HepG2 (cell line): ENCODE measurements at regions not wholly inside any gene's neighbourhood (a gene's known extent, or its start where the extent isn't known, plus 50 kb on each side); places are given as distances from the start of the nearest gene placed in this dataset.

ENCODE experiments used
- ATAC-seq: fragments of 200-7000 bp; cut with Tn5 transposase; 3 replicates; pipeline ENCODE4 v1.9.1; 2020; ENCODE audit warnings: mild to moderate bottlenecking, moderate library complexity
- BruUV-seq: library from RNA; stranded (reverse); fragments of 400-500 nt; replicated peaks from 2 replicates; lab custom pipeline; 2021; lab: Mats Ljungman, UMichigan
- CTCF ChIA-PET: fragments of 300-600 bp; formaldehyde crosslinking; extraction: SDS; loops from one replicate; lab custom pipeline; 2021; ENCODE audit warnings: low total read pairs, inconsistent platforms, low intra/inter-chr PET ratio; lab: Yijun Ruan, JAX
- POLR2A ChIA-PET: fragments of 350-600 bp; sonication (Branson Sonifier 250); formaldehyde crosslinking; loops from one replicate; lab custom pipeline; 2020; ENCODE audit warnings: antibody characterized with exemption, inconsistent platforms; lab: Yijun Ruan, JAX
- DNase-seq: peaks from one replicate; pipeline ENCODE4 v3.0.0-alpha.2; 2015; ENCODE audit warnings: low spot score
- FAIRE-seq: peaks from 3 replicates; lab custom pipeline; 2011; peaks lifted over from hg19 to GRCh38; lab: Jason Lieb, UNC
- H2AFZ ChIP-seq: one replicate; pipeline ENCODE4 v1.6.1; 2011; ENCODE audit warnings: low read length, inconsistent platforms
- H3K27ac ChIP-seq: fragments of 300-600 bp; 3 replicates; pipeline ENCODE4 v1.8.0; 2011; ENCODE audit warnings: mixed run types, mild to moderate bottlenecking, mixed read lengths, low read length, inconsistent platforms; ENCODE audit not compliant: insufficient read depth; ENCODE audit errors: extremely low read length
- H3K27me3 ChIP-seq, 2 experiments: fragments of 200-600 bp in 1 of 2; 2 replicates in 1 of 2; 3 replicates in 1 of 2; pipeline versions ENCODE4 v1.6.0 to v1.8.0; 2011; ENCODE audit warnings: low read length in 2 of 2, mild to moderate bottlenecking in 2 of 2, moderate library complexity in 2 of 2, inconsistent platforms in 1 of 2; ENCODE audit not compliant: insufficient read depth in 2 of 2, control insufficient read depth in 1 of 2
- H3K36me3 ChIP-seq, 2 experiments: fragments of 200-600 bp in 1 of 2; replicated peaks in 1 of 2; 2 replicates in 1 of 2; 3 replicates in 1 of 2; pipeline versions ENCODE4 v1.5.1 to v1.8.0; 2011; ENCODE audit warnings: low read length in 2 of 2, inconsistent platforms in 1 of 2; ENCODE audit not compliant: insufficient read depth in 2 of 2, control insufficient read depth in 1 of 2
- H3K4me1 ChIP-seq: 2 replicates; pipeline ENCODE4 v1.5.1; 2012; ENCODE audit warnings: low read length, inconsistent platforms; ENCODE audit not compliant: insufficient read depth
- H3K4me2 ChIP-seq: 2 replicates; pipeline ENCODE4 v1.6.0; 2011; ENCODE audit warnings: low read depth, low read length, inconsistent platforms
- H3K4me3 ChIP-seq, 3 experiments: fragments of 200-600 bp in 1 of 3; sonication (generic), shearing (Covaris generic) in 1 of 3; replicated peaks in 1 of 3; 2 replicates each; pipeline ENCODE4 v1.5.1; 2011 to 2016; ENCODE audit warnings: low read length in 3 of 3, inconsistent platforms in 2 of 3, low read depth in 2 of 3, mild to moderate bottlenecking in 2 of 3, control low read depth in 1 of 3, mixed read lengths in 1 of 3; ENCODE audit not compliant: insufficient read depth in 1 of 3
- H3K79me2 ChIP-seq: one replicate; pipeline ENCODE4 v1.6.1; 2011; ENCODE audit warnings: low read length, inconsistent platforms; ENCODE audit not compliant: insufficient read depth
- H3K9ac ChIP-seq: 2 replicates; pipeline ENCODE4 v1.6.0; 2011; ENCODE audit warnings: mild to moderate bottlenecking, low read depth, low read length, inconsistent platforms; ENCODE audit not compliant: insufficient read depth
- H3K9me3 ChIP-seq: 2 replicates; pipeline ENCODE4 v1.5.1; 2012; ENCODE audit warnings: mild to moderate bottlenecking, low read length
- H4K20me1 ChIP-seq: 2 replicates; pipeline ENCODE4 v1.6.0; 2011; ENCODE audit warnings: inconsistent platforms, mild to moderate bottlenecking, low read length, moderate library complexity; ENCODE audit not compliant: insufficient read depth
- EED ChIP-seq: sonication (generic); formaldehyde crosslinking; IDR thresholded peaks from 2 replicates; pipeline ENCODE4 v1.5.0; 2020; ENCODE audit warnings: mild to moderate bottlenecking, missing genetic modification reagents
- MATR3 ChIP-seq: sonication (generic); formaldehyde crosslinking; IDR thresholded peaks from 2 replicates; pipeline ENCODE4 v1.4.0; 2020; ENCODE audit warnings: missing genetic modification reagents
- TARDBP ChIP-seq: sonication (generic); formaldehyde crosslinking; IDR thresholded peaks from 2 replicates; pipeline ENCODE4 v1.8.0; 2022; ENCODE audit warnings: mild to moderate bottlenecking, missing genetic modification reagents
- ZBTB3 ChIP-seq: sonication (generic); formaldehyde crosslinking; IDR thresholded peaks from 2 replicates; pipeline ENCODE4 v1.4.0; 2020; ENCODE audit warnings: low read depth, mild to moderate bottlenecking, moderate library complexity, missing genetic modification reagents, borderline replicate concordance
- ZC3H4 ChIP-seq: sonication (generic); formaldehyde crosslinking; IDR thresholded peaks from 2 replicates; pipeline ENCODE4 v1.4.0; 2020; ENCODE audit warnings: missing genetic modification reagents, borderline replicate concordance
- ZNF136 ChIP-seq: sonication (generic); formaldehyde crosslinking; IDR thresholded peaks from 2 replicates; pipeline ENCODE4 v1.8.1; 2022; ENCODE audit warnings: low read depth, mild to moderate bottlenecking, moderate library complexity, missing genetic modification reagents
- WGBS: methylation state at CpG from one replicate; pipeline ENCODE4 v1.1.6; 2017; ENCODE audit warnings: low lambda C conversion rate; 5-methylcytosine and 5-hydroxymethylcytosine counted together
- in situ Hi-C: cut with HindIII; loops from 2 replicates; pipeline ENCODE4 v1.10.0; 2017; ENCODE audit warnings: low pct_unique_long_range_greater_than_20kb; ENCODE audit not compliant: extremely low pct_ligation_motif_present
- intact Hi-C: fragments of 100-400 bp; cut with micrococcal nuclease; formaldehyde crosslinking; loops from one replicate; pipeline ENCODE4 v1.10.0; 2022; ENCODE audit not compliant: unreplicated experiment
- TF ChIP-seq, protein P1 (sequence below): sonication (generic); formaldehyde crosslinking; IDR thresholded peaks from 2 replicates; pipeline ENCODE4 v1.5.0; 2020; ENCODE audit warnings: mild to moderate bottlenecking, missing genetic modification reagents
- TF ChIP-seq, protein P2 (sequence below): sonication (generic); formaldehyde crosslinking; IDR thresholded peaks from 2 replicates; pipeline ENCODE4 v1.5.0; 2020; ENCODE audit warnings: missing genetic modification reagents
- TF ChIP-seq, protein P3 (sequence below): sonication (generic); formaldehyde crosslinking; IDR thresholded peaks from 2 replicates; pipeline ENCODE4 v1.9.0; 2021; ENCODE audit warnings: missing genetic modification reagents, mild to moderate bottlenecking, borderline replicate concordance

DNA sequence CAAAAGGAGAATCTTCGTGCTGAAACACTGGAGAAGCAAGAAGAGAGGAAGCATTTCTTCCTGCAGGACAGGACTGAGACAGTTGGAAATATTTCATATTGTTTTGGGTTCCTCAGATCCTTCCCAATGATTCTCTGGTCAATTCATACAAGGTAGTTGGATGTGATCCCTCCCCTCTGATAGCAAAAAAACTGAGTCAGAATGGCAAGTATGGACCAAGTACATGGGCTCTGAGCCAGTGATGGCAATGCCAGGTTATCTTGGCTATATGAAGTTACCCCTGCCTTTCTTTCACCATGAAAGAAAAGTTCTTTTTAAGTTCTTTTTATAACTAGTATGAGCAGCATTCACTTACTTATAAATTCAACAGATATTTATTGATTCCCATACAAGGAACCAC lies 124.4 kb upstream of the PTPRZ1 start:
- Histone ChIP-seq H3K36me3 (no peaks in the 10 kb centered on the region), H4K20me1 (no peaks in the 10 kb centered on the region), H3K9me3 (no peaks in the 10 kb centered on the region), H2AFZ (no peak overlapping the region), H3K4me3 (no peak overlapping the region), H3K27ac (no peak overlapping the region), H3K4me1 (peaks cover 9% of the 10 kb centered on the region; the same call in 1 of the 2 replicates), H3K9ac (no peak overlapping the region), H3K79me2 (no peaks in the 10 kb centered on the region), H3K4me2 (no peak overlapping the region), H3K27me3 (no peaks in the 10 kb centered on the region; a peak in 1 of 5 replicates)
- TF ChIP-seq ZC3H4 (no peak), ZBTB3 (CRISPR knock-in tag) (no peak), ZNF136 (no peak), MATR3 (CRISPR knock-in tag) (no peak), TARDBP (no peak), EED (CRISPR knock-in tag) (no peak)
- TF ChIP-seq, protein P1, sequence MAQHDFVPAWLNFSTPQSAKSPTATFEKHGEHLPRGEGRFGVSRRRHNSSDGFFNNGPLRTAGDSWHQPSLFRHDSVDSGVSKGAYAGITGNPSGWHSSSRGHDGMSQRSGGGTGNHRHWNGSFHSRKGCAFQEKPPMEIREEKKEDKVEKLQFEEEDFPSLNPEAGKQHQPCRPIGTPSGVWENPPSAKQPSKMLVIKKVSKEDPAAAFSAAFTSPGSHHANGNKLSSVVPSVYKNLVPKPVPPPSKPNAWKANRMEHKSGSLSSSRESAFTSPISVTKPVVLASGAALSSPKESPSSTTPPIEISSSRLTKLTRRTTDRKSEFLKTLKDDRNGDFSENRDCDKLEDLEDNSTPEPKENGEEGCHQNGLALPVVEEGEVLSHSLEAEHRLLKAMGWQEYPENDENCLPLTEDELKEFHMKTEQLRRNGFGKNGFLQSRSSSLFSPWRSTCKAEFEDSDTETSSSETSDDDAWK: no peak
- TF ChIP-seq, protein P2, sequence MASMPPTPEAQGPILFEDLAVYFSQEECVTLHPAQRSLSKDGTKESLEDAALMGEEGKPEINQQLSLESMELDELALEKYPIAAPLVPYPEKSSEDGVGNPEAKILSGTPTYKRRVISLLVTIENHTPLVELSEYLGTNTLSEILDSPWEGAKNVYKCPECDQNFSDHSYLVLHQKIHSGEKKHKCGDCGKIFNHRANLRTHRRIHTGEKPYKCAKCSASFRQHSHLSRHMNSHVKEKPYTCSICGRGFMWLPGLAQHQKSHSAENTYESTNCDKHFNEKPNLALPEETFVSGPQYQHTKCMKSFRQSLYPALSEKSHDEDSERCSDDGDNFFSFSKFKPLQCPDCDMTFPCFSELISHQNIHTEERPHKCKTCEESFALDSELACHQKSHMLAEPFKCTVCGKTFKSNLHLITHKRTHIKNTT: no peak
- TF ChIP-seq, protein P3, sequence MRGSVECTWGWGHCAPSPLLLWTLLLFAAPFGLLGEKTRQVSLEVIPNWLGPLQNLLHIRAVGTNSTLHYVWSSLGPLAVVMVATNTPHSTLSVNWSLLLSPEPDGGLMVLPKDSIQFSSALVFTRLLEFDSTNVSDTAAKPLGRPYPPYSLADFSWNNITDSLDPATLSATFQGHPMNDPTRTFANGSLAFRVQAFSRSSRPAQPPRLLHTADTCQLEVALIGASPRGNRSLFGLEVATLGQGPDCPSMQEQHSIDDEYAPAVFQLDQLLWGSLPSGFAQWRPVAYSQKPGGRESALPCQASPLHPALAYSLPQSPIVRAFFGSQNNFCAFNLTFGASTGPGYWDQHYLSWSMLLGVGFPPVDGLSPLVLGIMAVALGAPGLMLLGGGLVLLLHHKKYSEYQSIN (CRISPR knock-in tag): no peak
- DNase-seq (no peak), ATAC-seq (no peak), FAIRE-seq (no peak)
- POLR2A ChIA-PET: no interaction called here
- in situ Hi-C loops: no loop called here
- BruUV-seq: no TSS peak
- intact Hi-C loops: no loop called here
- WGBS: 0% methylated on average over 1 of the region's 1 CpG
- CTCF ChIA-PET: no interaction called here
